GM12864 (cell line): ENCODE measurements at regions not wholly inside any gene's neighbourhood (a gene's known extent, or its start where the extent isn't known, plus 50 kb on each side); places are given as distances from the start of the nearest gene placed in this dataset.

ENCODE experiments used
- DNase-seq: peaks from one replicate; pipeline ENCODE4 v3.0.0-alpha.2; 2011; ENCODE audit warnings: low read depth
- H3K4me3 ChIP-seq: 2 replicates; pipeline ENCODE4 v1.5.1; 2011; ENCODE audit warnings: mild to moderate bottlenecking, low read depth, low read length, control low read depth
- TF ChIP-seq, protein P1 (sequence below): IDR thresholded peaks from 2 replicates; pipeline ENCODE4 v1.5.1; 2011; ENCODE audit warnings: low read depth, mild to moderate bottlenecking, moderate library complexity, low read length, control low read depth, inconsistent platforms; ENCODE audit errors: missing control alignments

GRCh38 chr1:116268211-116268610 lies 104.8 kb upstream of the ATP1A1 start:
- DNase-seq = no peak
- no peak overlapping the region for H3K4me3 ChIP-seq
- TF ChIP-seq, protein P1, sequence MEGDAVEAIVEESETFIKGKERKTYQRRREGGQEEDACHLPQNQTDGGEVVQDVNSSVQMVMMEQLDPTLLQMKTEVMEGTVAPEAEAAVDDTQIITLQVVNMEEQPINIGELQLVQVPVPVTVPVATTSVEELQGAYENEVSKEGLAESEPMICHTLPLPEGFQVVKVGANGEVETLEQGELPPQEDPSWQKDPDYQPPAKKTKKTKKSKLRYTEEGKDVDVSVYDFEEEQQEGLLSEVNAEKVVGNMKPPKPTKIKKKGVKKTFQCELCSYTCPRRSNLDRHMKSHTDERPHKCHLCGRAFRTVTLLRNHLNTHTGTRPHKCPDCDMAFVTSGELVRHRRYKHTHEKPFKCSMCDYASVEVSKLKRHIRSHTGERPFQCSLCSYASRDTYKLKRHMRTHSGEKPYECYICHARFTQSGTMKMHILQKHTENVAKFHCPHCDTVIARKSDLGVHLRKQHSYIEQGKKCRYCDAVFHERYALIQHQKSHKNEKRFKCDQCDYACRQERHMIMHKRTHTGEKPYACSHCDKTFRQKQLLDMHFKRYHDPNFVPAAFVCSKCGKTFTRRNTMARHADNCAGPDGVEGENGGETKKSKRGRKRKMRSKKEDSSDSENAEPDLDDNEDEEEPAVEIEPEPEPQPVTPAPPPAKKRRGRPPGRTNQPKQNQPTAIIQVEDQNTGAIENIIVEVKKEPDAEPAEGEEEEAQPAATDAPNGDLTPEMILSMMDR = no peak

DNA sequence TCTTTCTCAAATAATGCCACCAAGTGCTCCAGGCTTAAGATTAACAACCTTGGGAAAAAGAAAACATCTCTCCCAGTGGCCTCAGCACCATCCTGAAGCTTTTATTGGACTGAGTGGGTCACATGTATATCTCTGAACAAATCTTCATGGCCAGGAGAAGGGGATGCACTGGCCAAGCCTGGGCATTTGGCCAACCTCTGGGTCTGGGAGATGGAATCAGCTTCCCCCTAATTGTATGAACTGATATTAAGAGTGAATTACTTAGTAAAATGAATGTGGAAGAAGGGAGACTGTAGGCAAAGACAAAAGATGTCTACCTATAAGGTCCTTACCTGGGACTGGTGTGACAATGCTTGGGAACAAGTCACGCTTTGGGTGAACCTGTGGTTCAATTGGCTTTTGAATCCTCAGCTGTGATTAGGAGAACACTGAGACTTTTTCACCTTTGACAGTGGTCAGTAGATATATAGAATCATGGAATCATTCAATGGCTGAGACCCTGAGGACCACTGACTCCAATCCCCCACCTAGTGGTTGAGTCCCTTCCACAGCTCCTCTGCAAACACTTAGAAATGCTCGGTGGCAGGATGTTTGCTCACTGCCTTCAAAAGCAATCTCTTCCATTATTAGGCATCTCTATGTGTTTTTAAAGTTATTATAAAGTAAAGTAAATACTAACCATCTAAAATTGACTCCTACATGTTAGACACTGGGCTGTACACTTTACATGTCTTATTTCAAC lies 102.6 kb upstream of the ATP1A1 start:
- no peak overlapping the region for H3K4me3 ChIP-seq
- TF ChIP-seq, protein P1 = no peak
- no peak for DNase-seq

GRCh38 chr1:116273042-116273783 lies 99.8 kb upstream of the ATP1A1 start:
- no peak overlapping the region for H3K4me3 ChIP-seq
- DNase-seq = no peak
- TF ChIP-seq, protein P1 = no peak

- TF ChIP-seq, protein P1 = no peak
- DNase-seq = no peak
- H3K4me3 ChIP-seq = no peak overlapping the region
These were observed 96.5 kb upstream of the ATP1A1 start for GRCh38 chr1:116276532-116276931.

GRCh38 chr1:116277840-116278540 lies 95.1 kb upstream of the ATP1A1 start:
- H3K4me3 ChIP-seq = no peak overlapping the region
- DNase-seq = no peak
- TF ChIP-seq, protein P1 = no peak

DNA sequence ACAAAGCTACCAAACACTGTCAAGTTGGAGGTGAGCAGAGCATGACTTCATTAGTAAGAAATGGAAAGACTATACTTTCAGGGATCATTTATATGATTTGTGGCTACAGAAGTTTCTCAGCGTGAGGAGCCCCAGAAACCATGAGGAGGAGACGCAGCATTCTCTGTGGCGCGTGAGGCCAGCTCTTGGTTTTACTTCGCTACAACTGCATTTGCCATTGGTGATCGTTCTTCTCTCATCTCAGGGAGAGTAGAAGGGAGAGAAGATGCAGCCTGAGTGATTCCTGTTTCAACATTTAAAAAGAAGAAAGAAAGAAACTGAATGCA lies 94.5 kb upstream of the ATP1A1 start:
- TF ChIP-seq, protein P1 = no peak
- no peak overlapping the region for H3K4me3 ChIP-seq
- DNase-seq = no peak
